HuH-7 (cell line): ENCODE measurements at regions not wholly inside any gene's neighbourhood (a gene's known extent, or its start where the extent isn't known, plus 50 kb on each side); places are given as distances from the start of the nearest gene placed in this dataset.

Experiments
- DNase-seq: peaks from one replicate; pipeline ENCODE4 v3.0.0; 2011; ENCODE audit warnings: low spot score

- no peak for DNase-seq
Measured at GRCh38 chr2:56102098-56102497, 81.7 kb upstream of the CCDC85A start.

GRCh38 chr2:56102866-56103265, 80.9 kb upstream of the CCDC85A start:
- DNase-seq = no peak

- no peak for DNase-seq
Measured at GRCh38 chr2:56104962-56105361, 78.8 kb upstream of the CCDC85A start.

GRCh38 chr2:56107502-56108220, 76.1 kb upstream of the CCDC85A start:
- DNase-seq = no peak

GRCh38 chr2:56108806-56109205, 75.0 kb upstream of the CCDC85A start:
- DNase-seq = peak; percentile 47

GRCh38 chr2:56109994-56110393, 73.8 kb upstream of the CCDC85A start:
- no peak for DNase-seq

- DNase-seq = no peak
Measured at GRCh38 chr2:56113382-56113975, 70.3 kb upstream of the CCDC85A start.

GRCh38 chr2:56117764-56118163, 66.0 kb upstream of the CCDC85A start:
- DNase-seq = no peak

- DNase-seq = no peak
Measured at GRCh38 chr2:56118474-56118873, 65.3 kb upstream of the CCDC85A start.

GRCh38 chr2:56121995-56122394, 61.8 kb upstream of the CCDC85A start:
- DNase-seq = no peak

GRCh38 chr2:56123538-56123937, 60.3 kb upstream of the CCDC85A start:
- DNase-seq = no peak

GRCh38 chr2:56127010-56127409, 56.8 kb upstream of the CCDC85A start:
- DNase-seq = no peak

- DNase-seq = no peak
Measured at GRCh38 chr2:56127463-56128152, 56.2 kb upstream of the CCDC85A start.

GRCh38 chr2:56128235-56128634, 55.6 kb upstream of the CCDC85A start:
- DNase-seq = no peak

GRCh38 chr2:56130463-56131070, 53.2 kb upstream of the CCDC85A start:
- DNase-seq = peak; percentile 28

- DNase-seq = peak; percentile 36
Measured at GRCh38 chr2:56132138-56132537, 51.7 kb upstream of the CCDC85A start.

- no peak for DNase-seq
Measured at GRCh38 chr2:56133441-56133840, 50.3 kb upstream of the CCDC85A start.

GRCh38 chr2:56133931-56134629, 49.7 kb upstream of the CCDC85A start:
- no peak for DNase-seq
